ENCODE measurements at regions not wholly inside any gene's neighbourhood (a gene's known extent, or its start where the extent isn't known, plus 50 kb on each side); places are given as distances from the start of the nearest gene placed in this dataset.

- TF ChIP-seq CTCF (IDR thresholded peaks at IDR 0.05) (no peak), POLR2AphosphoS5 (IDR thresholded peaks at IDR 0.05) (no peak), POLR2A (IDR thresholded peaks at IDR 0.05; ENCODE audit: low read depth) (no peak), EP300 (IDR thresholded peaks at IDR 0.05) (no peak)
Observed at GRCh38 chr20:48049641-48050040, 264.4 kb upstream of the SULF2 start.
